Esophagus muscularis mucosa (tissue), 3 donors: ENCODE measurements at regions not wholly inside any gene's neighbourhood (a gene's known extent, or its start where the extent isn't known, plus 50 kb on each side); places are given as distances from the start of the nearest gene placed in this dataset.

Experiments
- CTCF ChIP-seq, 3 experiments: fragments of 200-600 bp in 2 of 3; fragments of 450-650 bp in 1 of 3; sonication (generic) in 2 of 3; IDR thresholded peaks; one replicate each; pipeline ENCODE4 v1.5.1; 2017 to 2019; ENCODE audit warnings: antibody characterized with exemption in 3 of 3, mild to moderate bottlenecking in 2 of 3, moderate library complexity in 1 of 3
- POLR2AphosphoS5 ChIP-seq, 2 donors: sonication (generic); formaldehyde crosslinking; IDR thresholded peaks; one replicate each; pipeline ENCODE4 v1.6.1; 2017; ENCODE audit warnings: antibody characterized with exemption in 2 of 2

DNA sequence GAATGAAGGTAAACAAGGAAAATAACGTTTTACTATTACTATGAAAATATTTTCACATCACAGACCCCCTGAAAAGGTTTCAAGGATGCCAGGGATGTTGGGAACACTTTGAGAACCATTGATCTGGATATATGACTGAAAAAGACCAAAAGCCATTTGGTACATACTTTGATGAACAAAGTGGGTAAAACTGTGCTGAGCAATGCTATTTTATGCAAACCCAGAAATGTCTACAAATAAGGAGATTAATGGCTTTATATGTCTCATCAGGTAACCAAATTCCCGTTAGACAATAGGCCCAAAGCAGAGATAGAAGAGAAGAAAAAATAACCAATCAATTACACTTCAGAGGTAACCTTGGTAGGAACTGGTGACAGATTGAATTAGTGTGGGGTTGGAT lies 101.4 kb upstream of the CNKSR3 start:
- TF ChIP-seq CTCF (IDR thresholded peaks at IDR 0.05) (no peak), POLR2AphosphoS5 (IDR thresholded peaks at IDR 0.05) (no peak)
